SU-DHL-6 (cell line): ENCODE measurements at regions not wholly inside any gene's neighbourhood (a gene's known extent, or its start where the extent isn't known, plus 50 kb on each side); places are given as distances from the start of the nearest gene placed in this dataset.

Experiments
- H2AFZ ChIP-seq: fragments of 200-600 bp; sonication (generic); 2 replicates; pipeline ENCODE4 v1.6.1; 2014; ENCODE audit warnings: low read depth, mild to moderate bottlenecking, moderate library complexity, mixed read lengths, antibody characterized with exemption, low read length; ENCODE audit not compliant: severe bottlenecking
- H3F3A ChIP-seq: fragments of 200-600 bp; shearing (Covaris generic); 2 replicates; pipeline ENCODE4 v1.6.0; 2016; ENCODE audit warnings: antibody characterized with exemption, mild to moderate bottlenecking; ENCODE audit not compliant: insufficient read depth
- H3K27ac ChIP-seq: fragments of 200-600 bp; sonication (generic); 2 replicates; pipeline ENCODE4 v1.5.1; 2016; ENCODE audit warnings: low read depth, mild to moderate bottlenecking, low read length, moderate library complexity, mixed read lengths
- H3K27me3 ChIP-seq: fragments of 200-600 bp; sonication (generic), shearing (Covaris generic); 2 replicates; pipeline ENCODE4 v1.6.0; 2014; ENCODE audit warnings: mild to moderate bottlenecking, low read length
- H3K36me3 ChIP-seq: fragments of 200-600 bp; sonication (generic); 2 replicates; pipeline ENCODE4 v1.6.1; 2014; ENCODE audit warnings: mild to moderate bottlenecking, low read length, mixed read lengths
- H3K4me2 ChIP-seq: fragments of 300-600, 200-600 bp; shearing (Covaris generic), sonication (generic); 2 replicates; pipeline ENCODE4 v1.6.0; 2014; ENCODE audit warnings: low read length, low read depth, mild to moderate bottlenecking; ENCODE audit not compliant: poor library complexity, severe bottlenecking
- H3K4me3 ChIP-seq: fragments of 200-600 bp; sonication (generic); 2 replicates; pipeline ENCODE4 v1.5.1; 2014; ENCODE audit warnings: antibody characterized with exemption, low read length, mild to moderate bottlenecking, mixed read lengths; ENCODE audit not compliant: insufficient read depth, poor library complexity, severe bottlenecking
- H3K79me2 ChIP-seq: fragments of 200-600 bp; sonication (generic); 2 replicates; pipeline ENCODE4 v1.6.1; 2014; ENCODE audit warnings: mild to moderate bottlenecking, low read length, moderate library complexity; ENCODE audit not compliant: insufficient read depth
- H3K9ac ChIP-seq: fragments of 200-600 bp; sonication (generic); 2 replicates; pipeline ENCODE4 v1.7.0; 2014; ENCODE audit warnings: mild to moderate bottlenecking, low read length
- H3K9me2 ChIP-seq: fragments of 200-600 bp; sonication (generic); replicated peaks from 2 replicates; pipeline ENCODE4 v1.6.1; 2014; ENCODE audit warnings: low read length; ENCODE audit not compliant: insufficient read depth
- H3K9me3 ChIP-seq: fragments of 200-600 bp; sonication (generic); 2 replicates; pipeline ENCODE4 v1.6.1; 2014; ENCODE audit warnings: low read length, mixed read lengths; ENCODE audit not compliant: insufficient read depth
- H4K20me1 ChIP-seq: fragments of 200-600 bp; sonication (generic); 2 replicates; pipeline ENCODE4 v1.6.1; 2014; ENCODE audit warnings: low read depth, mild to moderate bottlenecking, antibody characterized with exemption, low read length, moderate library complexity, mixed read lengths
- CTCF ChIP-seq: fragments of 200-600 bp; sonication (generic); IDR thresholded peaks from one replicate; pipeline ENCODE4 v1.5.1; 2017; ENCODE audit warnings: antibody characterized with exemption, mild to moderate bottlenecking, low read length, moderate library complexity; ENCODE audit not compliant: insufficient read depth, poor library complexity, severe bottlenecking
- EZH2phosphoT487 ChIP-seq: fragments of 200-600 bp; sonication (generic), shearing (Covaris generic); conservative IDR thresholded peaks from 2 replicates; pipeline ENCODE4 v1.6.1; 2018; ENCODE audit warnings: mild to moderate bottlenecking, antibody characterized with exemption, low read length, moderate library complexity, mixed read lengths

GRCh38 chr1:98325646-98326440 is 335.7 kb upstream of the SNX7 start:
- no peaks in the 10 kb centered on the region for H3F3A ChIP-seq
- no peaks in the 10 kb centered on the region for H4K20me1 ChIP-seq
- H3K9me3 ChIP-seq: no peaks in the 10 kb centered on the region
- H3K27me3 ChIP-seq: no peaks in the 10 kb centered on the region
- no peaks in the 10 kb centered on the region for H3K36me3 ChIP-seq
- H2AFZ ChIP-seq: no peak overlapping the region
- no peak overlapping the region for H3K27ac ChIP-seq
- no peak overlapping the region for H3K9ac ChIP-seq
- no peak overlapping the region for H3K4me3 ChIP-seq
- no peak overlapping the region for H3K4me2 ChIP-seq
- TF ChIP-seq CTCF (no peak), EZH2phosphoT487 (no peak)
- H3K9me2 ChIP-seq: no peaks in the 10 kb centered on the region
- no peaks in the 10 kb centered on the region for H3K79me2 ChIP-seq

DNA sequence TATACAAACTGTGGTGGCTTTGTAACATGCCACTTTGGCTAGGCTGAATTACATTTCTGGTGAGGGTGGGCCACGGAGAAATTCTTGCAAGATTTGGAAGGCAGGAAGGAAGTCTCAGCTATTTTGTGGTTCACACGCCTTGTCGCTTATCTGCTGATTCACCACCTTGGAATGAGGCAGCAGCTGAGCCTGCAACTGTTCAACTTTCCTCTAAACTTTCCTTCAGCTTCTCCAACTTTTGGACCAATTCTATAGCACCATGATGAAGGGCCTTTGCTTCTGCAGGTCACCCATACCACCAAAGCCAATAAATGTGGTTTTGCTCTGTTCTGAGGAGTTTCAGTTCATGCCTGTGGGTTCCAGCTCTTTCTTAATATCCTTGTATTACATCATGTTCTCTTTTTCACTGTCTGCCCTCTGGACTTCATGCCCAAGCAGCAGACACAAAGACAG is 337.6 kb upstream of the SNX7 start:
- no peaks in the 10 kb centered on the region for H3K36me3 ChIP-seq
- no peaks in the 10 kb centered on the region for H3K27me3 ChIP-seq
- no peaks in the 10 kb centered on the region for H3K9me2 ChIP-seq
- no peak overlapping the region for H3K4me2 ChIP-seq
- no peak overlapping the region for H3K27ac ChIP-seq
- no peak overlapping the region for H2AFZ ChIP-seq
- no peaks in the 10 kb centered on the region for H3K9me3 ChIP-seq
- TF ChIP-seq CTCF: no peak
- TF ChIP-seq EZH2phosphoT487: no peak
- H4K20me1 ChIP-seq: no peaks in the 10 kb centered on the region
- H3F3A ChIP-seq: no peaks in the 10 kb centered on the region
- H3K79me2 ChIP-seq: no peaks in the 10 kb centered on the region
- no peak overlapping the region for H3K9ac ChIP-seq
- H3K4me3 ChIP-seq: no peak overlapping the region

GRCh38 chr1:98323388-98323787 is 338.1 kb upstream of the SNX7 start:
- Histone ChIP-seq H3K9me2 (no peaks in the 10 kb centered on the region), H3K4me3 (no peak overlapping the region), H3K36me3 (no peaks in the 10 kb centered on the region), H3K4me2 (no peak overlapping the region), H3K79me2 (no peaks in the 10 kb centered on the region), H3F3A (no peaks in the 10 kb centered on the region), H3K27ac (no peak overlapping the region), H3K27me3 (no peaks in the 10 kb centered on the region), H2AFZ (no peak overlapping the region), H3K9me3 (no peaks in the 10 kb centered on the region), H4K20me1 (no peaks in the 10 kb centered on the region), H3K9ac (no peak overlapping the region)
- TF ChIP-seq EZH2phosphoT487 (no peak), CTCF (no peak)
